ENCODE measurements at regions not wholly inside any gene's neighbourhood (a gene's known extent, or its start where the extent isn't known, plus 50 kb on each side); places are given as distances from the start of the nearest gene placed in this dataset.

DNA sequence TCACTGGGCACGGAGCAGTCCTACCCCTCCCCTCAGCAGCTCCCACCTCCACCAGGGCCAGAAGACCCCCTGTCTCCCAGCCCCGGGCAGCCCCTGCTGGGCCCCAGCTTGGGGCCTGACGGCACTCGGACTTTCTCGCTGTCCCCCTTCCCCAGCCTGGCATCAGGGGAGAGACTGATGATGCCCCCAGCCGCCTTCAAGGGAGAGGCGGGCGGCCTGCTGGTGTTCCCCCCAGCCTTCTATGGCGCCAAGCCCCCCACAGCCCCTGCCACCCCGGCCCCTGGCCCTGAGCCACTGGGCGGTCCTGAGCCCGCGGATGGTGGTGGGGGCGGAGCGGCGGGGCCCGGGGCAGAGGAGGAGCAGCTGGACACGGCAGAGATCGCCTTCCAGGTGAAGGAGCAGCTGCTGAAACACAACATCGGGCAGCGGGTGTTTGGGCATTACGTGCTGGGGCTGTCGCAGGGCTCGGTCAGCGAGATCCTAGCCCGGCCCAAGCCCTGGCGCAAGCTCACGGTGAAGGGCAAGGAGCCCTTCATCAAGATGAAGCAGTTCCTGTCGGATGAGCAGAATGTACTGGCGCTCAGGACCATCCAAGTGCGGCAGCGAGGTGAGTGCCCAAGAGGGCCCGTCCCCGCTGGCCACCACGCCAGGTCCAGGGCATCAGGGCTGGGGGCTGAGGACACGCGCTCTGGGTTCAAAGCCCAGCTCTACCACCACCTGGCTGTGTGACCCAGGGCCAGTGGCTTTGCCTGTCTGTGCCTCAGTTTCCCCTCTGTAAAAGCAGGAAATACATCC lies 58.6 kb downstream of the PHETA1 start:
- H3K36me3 ChIP-seq (ENCODE audit: insufficient read depth, low read length): no peaks in the 10 kb centered on the region
- Mint-ChIP-seq H3K9me3 (ENCODE audit: unreplicated experiment) (peaks cover 11% of the 10 kb centered on the region), H3K4me1 (ENCODE audit: low read depth, unreplicated experiment) (no peaks in the 10 kb centered on the region), H3K4me3 (ENCODE audit: unreplicated experiment) (no peak overlapping the region), H3K27ac (ENCODE audit: unreplicated experiment) (no peak overlapping the region), H3K27me3 (ENCODE audit: low read depth, unreplicated experiment) (peaks cover 10% of the 10 kb centered on the region), H3K36me3 (ENCODE audit: low read depth, unreplicated experiment) (peaks cover 6% of the 10 kb centered on the region)
- H3K4me2 ChIP-seq (ENCODE audit: low read length): no peak overlapping the region
- DNase-seq (ENCODE audit: low read depth): no peak
- no peaks in the 10 kb centered on the region for H3K79me2 ChIP-seq (ENCODE audit: insufficient read depth, low read length)
- no peaks in the 10 kb centered on the region for H3K27me3 ChIP-seq (ENCODE audit: insufficient read depth, low read length)
- no peaks in the 10 kb centered on the region for H3K4me1 ChIP-seq (ENCODE audit: insufficient read depth, low read length)
- H3K4me3 ChIP-seq (ENCODE audit: insufficient read depth, low read depth, low read length): no peak overlapping the region
- no peak overlapping the region for H3K9ac ChIP-seq (ENCODE audit: low read length)
- FAIRE-seq: no peak
- peaks cover 1% of the 10 kb centered on the region for H3K9me3 ChIP-seq (ENCODE audit: insufficient read depth, low read depth, low read length)
- TF ChIP-seq EZH2 (IDR thresholded peaks at IDR 0.05; ENCODE audit: insufficient read depth, low read length): no peak
- TF ChIP-seq, protein P1, sequence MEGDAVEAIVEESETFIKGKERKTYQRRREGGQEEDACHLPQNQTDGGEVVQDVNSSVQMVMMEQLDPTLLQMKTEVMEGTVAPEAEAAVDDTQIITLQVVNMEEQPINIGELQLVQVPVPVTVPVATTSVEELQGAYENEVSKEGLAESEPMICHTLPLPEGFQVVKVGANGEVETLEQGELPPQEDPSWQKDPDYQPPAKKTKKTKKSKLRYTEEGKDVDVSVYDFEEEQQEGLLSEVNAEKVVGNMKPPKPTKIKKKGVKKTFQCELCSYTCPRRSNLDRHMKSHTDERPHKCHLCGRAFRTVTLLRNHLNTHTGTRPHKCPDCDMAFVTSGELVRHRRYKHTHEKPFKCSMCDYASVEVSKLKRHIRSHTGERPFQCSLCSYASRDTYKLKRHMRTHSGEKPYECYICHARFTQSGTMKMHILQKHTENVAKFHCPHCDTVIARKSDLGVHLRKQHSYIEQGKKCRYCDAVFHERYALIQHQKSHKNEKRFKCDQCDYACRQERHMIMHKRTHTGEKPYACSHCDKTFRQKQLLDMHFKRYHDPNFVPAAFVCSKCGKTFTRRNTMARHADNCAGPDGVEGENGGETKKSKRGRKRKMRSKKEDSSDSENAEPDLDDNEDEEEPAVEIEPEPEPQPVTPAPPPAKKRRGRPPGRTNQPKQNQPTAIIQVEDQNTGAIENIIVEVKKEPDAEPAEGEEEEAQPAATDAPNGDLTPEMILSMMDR (IDR thresholded peaks at IDR 0.05; ENCODE audit: insufficient read depth, low read depth, low read length): no peak
- H3K27ac ChIP-seq (ENCODE audit: low read depth, low read length): no peak overlapping the region
- no peak overlapping the region for H2AFZ ChIP-seq (ENCODE audit: low read depth, low read length)
- no peaks in the 10 kb centered on the region for H4K20me1 ChIP-seq (ENCODE audit: insufficient read depth, low read length)

- no peak overlapping the region for H2AFZ ChIP-seq (ENCODE audit: low read depth, low read length)
- peaks cover 10% of the 10 kb centered on the region for H3K27me3 Mint-ChIP-seq (ENCODE audit: low read depth, unreplicated experiment)
- peaks cover 6% of the 10 kb centered on the region for H3K36me3 Mint-ChIP-seq (ENCODE audit: low read depth, unreplicated experiment)
- H3K27me3 ChIP-seq (ENCODE audit: insufficient read depth, low read length): no peaks in the 10 kb centered on the region
- no peak overlapping the region for H3K4me3 ChIP-seq (ENCODE audit: insufficient read depth, low read depth, low read length)
- no peak overlapping the region for H3K9ac ChIP-seq (ENCODE audit: low read length)
- no peaks in the 10 kb centered on the region for H3K79me2 ChIP-seq (ENCODE audit: insufficient read depth, low read length)
- H3K4me3 Mint-ChIP-seq (ENCODE audit: unreplicated experiment): no peak overlapping the region
- H3K4me1 ChIP-seq (ENCODE audit: insufficient read depth, low read length): no peaks in the 10 kb centered on the region
- H3K9me3 Mint-ChIP-seq (ENCODE audit: unreplicated experiment): peaks cover 17% of the 10 kb centered on the region
- peaks cover 8% of the 10 kb centered on the region for H3K9me3 ChIP-seq (ENCODE audit: insufficient read depth, low read depth, low read length)
- no peak overlapping the region for H3K27ac ChIP-seq (ENCODE audit: low read depth, low read length)
- H3K27ac Mint-ChIP-seq (ENCODE audit: unreplicated experiment): no peak overlapping the region
- H4K20me1 ChIP-seq (ENCODE audit: insufficient read depth, low read length): no peaks in the 10 kb centered on the region
- TF ChIP-seq, protein P1 (IDR thresholded peaks at IDR 0.05; ENCODE audit: insufficient read depth, low read depth, low read length): no peak
- no peak for TF ChIP-seq EZH2 (IDR thresholded peaks at IDR 0.05; ENCODE audit: insufficient read depth, low read length)
- no peak overlapping the region for H3K4me2 ChIP-seq (ENCODE audit: low read length)
- FAIRE-seq (no peak), DNase-seq (ENCODE audit: low read depth) (no peak)
- H3K36me3 ChIP-seq (ENCODE audit: insufficient read depth, low read length): no peaks in the 10 kb centered on the region
- no peaks in the 10 kb centered on the region for H3K4me1 Mint-ChIP-seq (ENCODE audit: low read depth, unreplicated experiment)
Measured at GRCh38 chr12:111309584-111309983, 59.3 kb downstream of the PHETA1 start.

GRCh38 chr12:111308473-111308872 lies 60.4 kb downstream of the PHETA1 start:
- no peaks in the 10 kb centered on the region for H3K4me1 ChIP-seq (ENCODE audit: insufficient read depth, low read length)
- no peaks in the 10 kb centered on the region for H3K27me3 ChIP-seq (ENCODE audit: insufficient read depth, low read length)
- H3K4me3 ChIP-seq (ENCODE audit: insufficient read depth, low read depth, low read length): no peak overlapping the region
- no peak for DNase-seq (ENCODE audit: low read depth)
- Mint-ChIP-seq H3K36me3 (ENCODE audit: low read depth, unreplicated experiment) (peaks cover 6% of the 10 kb centered on the region), H3K4me1 (ENCODE audit: low read depth, unreplicated experiment) (no peaks in the 10 kb centered on the region), H3K27ac (ENCODE audit: unreplicated experiment) (no peak overlapping the region), H3K27me3 (ENCODE audit: low read depth, unreplicated experiment) (peaks cover 4% of the 10 kb centered on the region), H3K9me3 (ENCODE audit: unreplicated experiment) (peaks cover 21% of the 10 kb centered on the region), H3K4me3 (ENCODE audit: unreplicated experiment) (no peak overlapping the region)
- no peaks in the 10 kb centered on the region for H3K36me3 ChIP-seq (ENCODE audit: insufficient read depth, low read length)
- no peak for TF ChIP-seq EZH2 (IDR thresholded peaks at IDR 0.05; ENCODE audit: insufficient read depth, low read length)
- TF ChIP-seq, protein P1 (IDR thresholded peaks at IDR 0.05; ENCODE audit: insufficient read depth, low read depth, low read length): no peak
- no peak overlapping the region for H2AFZ ChIP-seq (ENCODE audit: low read depth, low read length)
- H3K27ac ChIP-seq (ENCODE audit: low read depth, low read length): no peak overlapping the region
- H3K4me2 ChIP-seq (ENCODE audit: low read length): no peak overlapping the region
- no peak overlapping the region for H3K9ac ChIP-seq (ENCODE audit: low read length)
- peaks cover 18% of the 10 kb centered on the region for H3K9me3 ChIP-seq (ENCODE audit: insufficient read depth, low read depth, low read length)
- FAIRE-seq: no peak
- H4K20me1 ChIP-seq (ENCODE audit: insufficient read depth, low read length): no peaks in the 10 kb centered on the region
- H3K79me2 ChIP-seq (ENCODE audit: insufficient read depth, low read length): no peaks in the 10 kb centered on the region
